SH-SY5Y (cell line): ENCODE measurements at regions not wholly inside any gene's neighbourhood (a gene's known extent, or its start where the extent isn't known, plus 50 kb on each side); places are given as distances from the start of the nearest gene placed in this dataset.

ENCODE experiments used
- GATA2 ChIP-seq: IDR thresholded peaks from 2 replicates; pipeline ENCODE4 v1.6.1; 2011; ENCODE audit warnings: mild to moderate bottlenecking, low read depth, low read length
- GATA3 ChIP-seq: IDR thresholded peaks from 2 replicates; pipeline ENCODE4 v1.6.1; 2011; ENCODE audit warnings: low read depth, mild to moderate bottlenecking, low read length, moderate library complexity

DNA sequence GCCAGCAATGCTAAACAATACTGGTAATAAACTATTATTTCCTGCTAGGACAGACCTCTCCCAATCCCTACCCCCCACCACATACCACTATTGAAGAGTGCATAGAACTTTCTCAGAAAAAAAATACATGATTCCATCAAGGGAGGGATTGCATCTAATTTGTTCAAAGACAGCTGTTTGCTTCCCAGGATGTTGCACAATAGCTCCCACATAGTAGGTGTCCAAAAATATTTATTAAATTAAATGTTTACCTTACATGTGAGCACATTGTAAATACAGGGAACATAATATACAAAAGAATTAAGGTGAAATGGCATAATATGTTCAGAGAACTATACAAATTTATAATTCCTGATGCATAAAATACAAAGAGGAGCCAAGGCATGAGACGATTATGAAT, 1111.8 kb upstream of the LCORL start:
- TF ChIP-seq GATA2, result no peak
- TF ChIP-seq GATA3, result no peak
